MCF 10A (cell line): ENCODE measurements at regions not wholly inside any gene's neighbourhood (a gene's known extent, or its start where the extent isn't known, plus 50 kb on each side); places are given as distances from the start of the nearest gene placed in this dataset.

Experiments
- BruUV-seq: library from RNA; stranded (reverse); fragments of 400-500 nt; replicated peaks from 2 replicates; lab custom pipeline; 2021; lab: Mats Ljungman, UMichigan
- CTCF ChIA-PET: fragments of 300-600 bp; sonication (Branson Sonifier 250); formaldehyde crosslinking; extraction: SDS; loops from one replicate; lab custom pipeline; 2021; ENCODE audit warnings: antibody characterized with exemption, inconsistent platforms; lab: Yijun Ruan, JAX
- POLR2A ChIA-PET: fragments of 300-600, 350-650 bp; sonication (Branson Sonifier 250); formaldehyde crosslinking; extraction: SDS; loops from one replicate; lab custom pipeline; 2020; ENCODE audit warnings: antibody characterized with exemption, inconsistent platforms; lab: Yijun Ruan, JAX
- DNase-seq: peaks from one replicate; pipeline ENCODE4 v3.0.0-alpha.2; 2018; ENCODE audit not compliant: unreplicated experiment
- H3K27ac Mint-ChIP-seq: one replicate; pipeline ENCODE4 v1.8.0; 2022; ENCODE audit warnings: mild to moderate bottlenecking, low read depth, mixed read lengths; ENCODE audit not compliant: unreplicated experiment
- H3K27me3 Mint-ChIP-seq: one replicate; pipeline ENCODE4 v1.8.0; 2022; ENCODE audit warnings: mixed read lengths; ENCODE audit not compliant: insufficient read depth, unreplicated experiment
- H3K36me3 Mint-ChIP-seq: one replicate; pipeline ENCODE4 v1.8.0; 2022; ENCODE audit warnings: mild to moderate bottlenecking, moderate library complexity, mixed read lengths; ENCODE audit not compliant: insufficient read depth, unreplicated experiment
- H3K4me1 Mint-ChIP-seq: one replicate; pipeline ENCODE4 v1.8.0; 2022; ENCODE audit warnings: mixed read lengths; ENCODE audit not compliant: insufficient read depth, unreplicated experiment
- H3K4me3 Mint-ChIP-seq: one replicate; pipeline ENCODE4 v1.8.0; 2022; ENCODE audit warnings: mild to moderate bottlenecking, moderate library complexity, mixed read lengths; ENCODE audit not compliant: unreplicated experiment
- H3K9me3 Mint-ChIP-seq: one replicate; pipeline ENCODE4 v1.8.0; 2022; ENCODE audit warnings: mixed read lengths; ENCODE audit not compliant: unreplicated experiment
- intact Hi-C: fragments of 100-400 bp; cut with micrococcal nuclease; formaldehyde crosslinking; loops from 2 replicates; pipeline ENCODE4 v1.14.1; 2022
- TF ChIP-seq, protein P1 (sequence below): fragments of 200-600 bp; IDR thresholded peaks from one replicate; pipeline ENCODE4 v1.8.0; 2022; ENCODE audit warnings: antibody characterized with exemption, mild to moderate bottlenecking; ENCODE audit not compliant: unreplicated experiment

DNA sequence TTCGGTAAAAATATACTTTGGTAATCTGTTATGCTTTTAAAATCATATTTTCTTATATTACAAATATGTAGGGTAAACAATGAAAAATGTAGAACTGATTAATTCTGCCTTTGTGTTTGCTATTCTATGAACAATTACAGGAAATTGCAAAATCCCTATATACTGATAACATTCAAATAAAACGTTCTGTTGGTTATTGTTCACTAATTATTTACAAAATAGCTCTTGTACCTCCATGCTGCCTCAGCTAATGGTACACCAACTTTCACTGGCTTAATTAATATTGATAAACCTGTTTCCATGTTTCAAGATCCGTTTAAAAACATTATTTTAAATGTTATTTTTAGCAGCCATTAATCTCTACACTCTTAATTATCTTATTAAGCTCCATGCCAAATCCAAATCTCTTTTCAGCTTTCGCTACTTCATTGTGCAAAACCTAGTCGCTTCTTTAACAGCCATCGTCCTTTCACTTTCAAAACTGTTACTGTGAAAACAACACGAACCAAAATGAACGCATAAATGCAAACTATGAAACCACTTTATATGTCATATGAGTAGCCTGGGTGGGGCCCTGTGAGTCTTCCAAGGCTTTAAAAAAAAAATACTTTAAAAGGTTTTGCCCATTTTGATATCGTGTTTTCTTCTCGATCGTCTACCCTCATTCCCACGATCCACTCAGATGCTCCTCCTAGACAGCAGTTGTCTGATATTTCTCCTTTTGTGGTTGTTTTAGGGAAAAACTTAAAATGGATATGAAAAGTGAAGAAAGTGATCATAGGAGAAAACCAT, 807.1 kb downstream of the USP25 start:
- no peaks in the 10 kb centered on the region for H3K36me3 Mint-ChIP-seq
- intact Hi-C loops, result no loop called here
- peak overlapping the region; percentile 96 for H3K27ac Mint-ChIP-seq
- ChIA-PET CTCF (interaction anchor here (0.8 kb wide), 1 partner anchor 62 kb away, joined by 4 read pairs; no protein-coding TSS in a partner anchor), POLR2A (interaction anchor here (0.6 to 2.8 kb wide), 7 partner anchors 13 to 343 kb away, joined by 3 to 17 read pairs (median 4); no protein-coding TSS in a partner anchor)
- no peaks in the 10 kb centered on the region for H3K27me3 Mint-ChIP-seq
- H3K9me3 Mint-ChIP-seq, result no peaks in the 10 kb centered on the region
- peak overlapping the region; percentile 74 for H3K4me3 Mint-ChIP-seq
- peak; percentile 39 for DNase-seq
- peaks cover 16% of the 10 kb centered on the region for H3K4me1 Mint-ChIP-seq
- TF ChIP-seq, protein P1, sequence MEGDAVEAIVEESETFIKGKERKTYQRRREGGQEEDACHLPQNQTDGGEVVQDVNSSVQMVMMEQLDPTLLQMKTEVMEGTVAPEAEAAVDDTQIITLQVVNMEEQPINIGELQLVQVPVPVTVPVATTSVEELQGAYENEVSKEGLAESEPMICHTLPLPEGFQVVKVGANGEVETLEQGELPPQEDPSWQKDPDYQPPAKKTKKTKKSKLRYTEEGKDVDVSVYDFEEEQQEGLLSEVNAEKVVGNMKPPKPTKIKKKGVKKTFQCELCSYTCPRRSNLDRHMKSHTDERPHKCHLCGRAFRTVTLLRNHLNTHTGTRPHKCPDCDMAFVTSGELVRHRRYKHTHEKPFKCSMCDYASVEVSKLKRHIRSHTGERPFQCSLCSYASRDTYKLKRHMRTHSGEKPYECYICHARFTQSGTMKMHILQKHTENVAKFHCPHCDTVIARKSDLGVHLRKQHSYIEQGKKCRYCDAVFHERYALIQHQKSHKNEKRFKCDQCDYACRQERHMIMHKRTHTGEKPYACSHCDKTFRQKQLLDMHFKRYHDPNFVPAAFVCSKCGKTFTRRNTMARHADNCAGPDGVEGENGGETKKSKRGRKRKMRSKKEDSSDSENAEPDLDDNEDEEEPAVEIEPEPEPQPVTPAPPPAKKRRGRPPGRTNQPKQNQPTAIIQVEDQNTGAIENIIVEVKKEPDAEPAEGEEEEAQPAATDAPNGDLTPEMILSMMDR, result no peak
- BruUV-seq, result no TSS peak

DNA sequence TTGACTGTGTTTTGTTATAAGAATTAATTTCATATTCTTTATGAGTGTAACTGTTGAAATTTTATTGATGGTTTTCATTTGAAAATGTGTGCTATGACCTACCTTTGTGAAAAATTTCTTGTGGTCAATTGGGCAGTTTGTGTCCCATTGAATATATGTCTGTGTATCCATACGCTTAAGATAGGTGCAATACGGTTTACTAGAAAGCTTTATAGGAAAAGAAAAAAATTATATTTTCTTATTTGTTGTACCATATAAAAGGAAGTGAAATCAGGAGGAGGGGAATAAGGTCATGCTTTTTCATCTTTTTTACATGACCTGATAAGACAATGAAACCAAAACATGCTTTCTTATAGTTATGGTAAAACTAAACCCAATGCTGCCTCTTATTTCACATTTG, 807.7 kb downstream of the USP25 start:
- H3K4me3 Mint-ChIP-seq, result peak overlapping the region; percentile 74
- POLR2A ChIA-PET, result interaction anchor here (0.6 to 1.5 kb wide), 3 partner anchors 16 to 71 kb away, joined by 4 to 5 read pairs (median 4); no protein-coding TSS in a partner anchor
- H3K27ac Mint-ChIP-seq, result peak overlapping the region; percentile 96
- H3K9me3 Mint-ChIP-seq, result no peaks in the 10 kb centered on the region
- DNase-seq, result no peak
- intact Hi-C loops, result no loop called here
- TF ChIP-seq, protein P1, result no peak
- BruUV-seq, result TSS peak; percentile 20
- CTCF ChIA-PET, result no interaction called here
- H3K4me1 Mint-ChIP-seq, result peaks cover 14% of the 10 kb centered on the region
- no peaks in the 10 kb centered on the region for H3K36me3 Mint-ChIP-seq
- H3K27me3 Mint-ChIP-seq, result no peaks in the 10 kb centered on the region

DNA sequence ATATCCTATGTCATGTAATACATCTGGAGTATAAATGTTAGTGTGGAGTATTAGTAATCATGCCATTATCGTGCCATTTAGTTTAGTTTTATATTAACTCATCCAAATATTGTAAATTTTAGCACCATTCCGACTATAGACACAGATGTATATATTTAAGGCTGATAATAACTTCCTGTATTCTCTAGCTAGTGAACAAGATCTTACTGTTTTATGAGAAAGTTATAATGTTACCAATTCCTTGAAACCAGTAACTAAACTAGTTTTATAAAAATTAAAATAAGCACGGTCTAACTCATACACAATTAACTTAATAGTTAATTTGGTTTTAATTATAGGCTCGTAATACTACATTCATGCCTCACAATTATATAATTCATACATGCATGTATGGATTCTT, 808.6 kb downstream of the USP25 start:
- H3K36me3 Mint-ChIP-seq, result no peaks in the 10 kb centered on the region
- TF ChIP-seq, protein P1, result no peak
- H3K27ac Mint-ChIP-seq, result no peak overlapping the region
- H3K9me3 Mint-ChIP-seq, result no peaks in the 10 kb centered on the region
- intact Hi-C loops, result no loop called here
- H3K27me3 Mint-ChIP-seq, result no peaks in the 10 kb centered on the region
- no peak for DNase-seq
- ChIA-PET POLR2A (interaction anchor here (1.5 kb wide), 1 partner anchor 48 kb away, joined by 4 read pairs; no protein-coding TSS in a partner anchor), CTCF (no interaction called here)
- BruUV-seq, result no TSS peak
- peaks cover 6% of the 10 kb centered on the region for H3K4me1 Mint-ChIP-seq
- H3K4me3 Mint-ChIP-seq, result no peak overlapping the region

DNA sequence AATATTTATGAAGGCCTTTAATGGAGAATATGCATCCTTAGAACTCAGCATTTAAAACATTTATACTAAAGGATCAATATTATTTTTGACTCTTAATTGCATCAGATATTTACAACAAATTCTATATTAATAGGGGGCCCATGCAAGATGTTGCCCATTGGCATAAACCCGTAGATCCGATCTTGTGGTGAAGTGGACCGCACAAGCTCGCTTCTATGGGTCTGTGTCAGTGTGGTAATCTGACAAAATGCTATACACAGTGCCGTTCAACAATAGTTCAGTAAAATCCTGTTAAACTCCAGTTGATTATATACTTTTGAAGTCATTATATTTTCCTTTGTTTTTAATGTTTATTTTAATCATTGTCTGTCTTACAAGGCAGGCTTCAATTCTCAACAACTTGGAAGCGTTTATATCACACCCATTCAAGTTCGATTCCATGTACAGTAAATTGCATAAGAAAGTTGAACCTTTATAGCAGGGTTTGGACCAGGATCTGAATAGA, 809.2 kb downstream of the USP25 start:
- CTCF ChIA-PET, result no interaction called here
- Mint-ChIP-seq H3K9me3 (no peaks in the 10 kb centered on the region), H3K4me3 (no peak overlapping the region), H3K27me3 (no peaks in the 10 kb centered on the region), H3K36me3 (no peaks in the 10 kb centered on the region), H3K27ac (no peak overlapping the region), H3K4me1 (peaks cover 2% of the 10 kb centered on the region)
- intact Hi-C loops, result no loop called here
- POLR2A ChIA-PET, result interaction anchor here (1.5 kb wide), 1 partner anchor 47 kb away, joined by 4 read pairs; no protein-coding TSS in a partner anchor
- no peak for DNase-seq
- TF ChIP-seq, protein P1, result no peak
- no TSS peak for BruUV-seq
